Fibroblast of the aortic adventitia (primary cell): ENCODE measurements at regions not wholly inside any gene's neighbourhood (a gene's known extent, or its start where the extent isn't known, plus 50 kb on each side); places are given as distances from the start of the nearest gene placed in this dataset.

Source experiments
- DNase-seq: peaks from one replicate; pipeline ENCODE4 v3.0.0-alpha.2; 2010; ENCODE audit warnings: low read depth
- H3K4me3 ChIP-seq: 2 replicates; pipeline ENCODE4 v1.5.1; 2011; ENCODE audit warnings: low read depth, mild to moderate bottlenecking, control low read depth, low read length, moderate library complexity
- TF ChIP-seq, protein P1 (sequence below): IDR thresholded peaks from 2 replicates; pipeline ENCODE4 v1.5.1; 2011; ENCODE audit warnings: mild to moderate bottlenecking, low read length, control low read depth, inconsistent platforms; ENCODE audit not compliant: insufficient read depth

DNA sequence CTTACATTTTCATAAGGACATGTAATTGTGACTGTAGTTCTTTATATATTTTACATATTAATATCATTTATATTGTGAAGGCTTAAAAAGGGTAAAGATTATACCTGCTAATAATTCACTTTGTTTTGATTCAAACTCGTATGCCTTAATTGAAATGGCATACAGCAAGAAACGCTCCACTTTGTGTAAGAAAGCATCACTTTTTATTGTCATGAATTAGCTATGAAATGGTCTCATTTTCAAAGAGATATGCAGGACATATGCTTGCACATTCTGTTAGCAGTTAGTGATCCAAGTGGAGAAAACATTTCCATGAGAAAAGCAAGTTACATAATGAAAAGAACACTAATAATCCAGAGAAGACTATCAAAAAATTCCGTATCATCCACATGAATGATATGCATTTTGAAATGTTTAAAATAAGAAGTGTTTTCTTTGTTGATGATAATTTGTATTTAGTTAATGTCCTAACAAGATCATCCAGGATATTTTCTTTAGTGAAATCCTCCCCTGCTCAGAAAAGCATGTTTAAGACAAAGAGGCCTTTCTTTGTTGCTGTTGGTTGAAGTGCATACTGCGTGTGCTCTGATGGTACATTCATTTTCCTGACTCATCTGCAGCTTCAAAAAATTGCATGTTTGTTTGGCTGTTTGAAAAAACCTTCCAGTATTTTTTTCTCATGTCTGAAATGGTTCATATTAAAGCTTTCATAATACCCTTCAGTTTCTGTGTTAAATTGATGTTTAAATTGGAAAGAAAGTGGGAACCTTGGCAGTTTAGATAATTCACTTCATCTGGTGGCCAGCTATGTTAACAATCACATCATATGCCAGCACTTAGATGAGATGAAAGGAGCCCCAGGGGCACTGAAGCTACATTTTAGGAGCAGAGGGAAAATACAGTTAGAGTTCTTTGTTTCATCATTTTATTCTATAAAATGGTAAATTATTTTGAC is 242.2 kb downstream of the CSNK1G3 start:
- H3K4me3 ChIP-seq: no peak overlapping the region
- TF ChIP-seq, protein P1, sequence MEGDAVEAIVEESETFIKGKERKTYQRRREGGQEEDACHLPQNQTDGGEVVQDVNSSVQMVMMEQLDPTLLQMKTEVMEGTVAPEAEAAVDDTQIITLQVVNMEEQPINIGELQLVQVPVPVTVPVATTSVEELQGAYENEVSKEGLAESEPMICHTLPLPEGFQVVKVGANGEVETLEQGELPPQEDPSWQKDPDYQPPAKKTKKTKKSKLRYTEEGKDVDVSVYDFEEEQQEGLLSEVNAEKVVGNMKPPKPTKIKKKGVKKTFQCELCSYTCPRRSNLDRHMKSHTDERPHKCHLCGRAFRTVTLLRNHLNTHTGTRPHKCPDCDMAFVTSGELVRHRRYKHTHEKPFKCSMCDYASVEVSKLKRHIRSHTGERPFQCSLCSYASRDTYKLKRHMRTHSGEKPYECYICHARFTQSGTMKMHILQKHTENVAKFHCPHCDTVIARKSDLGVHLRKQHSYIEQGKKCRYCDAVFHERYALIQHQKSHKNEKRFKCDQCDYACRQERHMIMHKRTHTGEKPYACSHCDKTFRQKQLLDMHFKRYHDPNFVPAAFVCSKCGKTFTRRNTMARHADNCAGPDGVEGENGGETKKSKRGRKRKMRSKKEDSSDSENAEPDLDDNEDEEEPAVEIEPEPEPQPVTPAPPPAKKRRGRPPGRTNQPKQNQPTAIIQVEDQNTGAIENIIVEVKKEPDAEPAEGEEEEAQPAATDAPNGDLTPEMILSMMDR: no peak
- peak; percentile 65 for DNase-seq

DNA sequence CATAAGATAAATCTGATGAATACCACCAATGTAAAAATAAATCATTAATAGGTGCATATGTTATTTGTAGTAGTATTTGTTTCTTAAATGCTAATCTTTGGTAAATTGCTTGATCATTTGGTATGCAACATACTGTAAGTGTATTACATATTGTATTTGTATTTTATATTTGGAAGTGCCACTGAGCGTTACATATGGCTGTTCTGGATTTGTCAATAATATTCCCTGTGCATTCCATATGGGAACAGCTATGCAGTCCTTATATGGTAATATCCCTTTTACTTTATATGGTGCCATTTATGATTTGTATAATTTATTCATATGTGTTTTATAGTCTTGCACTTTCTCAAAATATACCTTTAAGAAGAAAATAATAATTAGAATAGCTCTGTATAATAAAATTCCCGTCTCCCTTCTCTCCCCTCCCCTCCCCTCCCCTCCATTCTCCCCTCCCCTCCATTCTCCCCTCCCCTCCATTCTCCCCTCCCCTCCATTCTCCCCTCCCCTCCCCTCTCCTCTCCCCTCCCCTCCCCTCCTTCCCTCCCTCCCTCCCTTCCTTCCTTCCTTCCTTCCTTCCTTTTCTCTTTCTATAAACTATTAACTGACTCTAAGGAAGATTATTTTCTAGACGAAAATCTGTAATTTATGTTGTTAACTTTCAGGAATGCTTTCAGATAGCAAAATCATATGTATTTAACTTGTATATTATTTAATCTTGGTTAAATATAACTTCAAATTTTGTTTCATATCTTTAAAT is 241.4 kb downstream of the CSNK1G3 start:
- no peak for DNase-seq
- no peak overlapping the region for H3K4me3 ChIP-seq
- TF ChIP-seq, protein P1: no peak

DNA sequence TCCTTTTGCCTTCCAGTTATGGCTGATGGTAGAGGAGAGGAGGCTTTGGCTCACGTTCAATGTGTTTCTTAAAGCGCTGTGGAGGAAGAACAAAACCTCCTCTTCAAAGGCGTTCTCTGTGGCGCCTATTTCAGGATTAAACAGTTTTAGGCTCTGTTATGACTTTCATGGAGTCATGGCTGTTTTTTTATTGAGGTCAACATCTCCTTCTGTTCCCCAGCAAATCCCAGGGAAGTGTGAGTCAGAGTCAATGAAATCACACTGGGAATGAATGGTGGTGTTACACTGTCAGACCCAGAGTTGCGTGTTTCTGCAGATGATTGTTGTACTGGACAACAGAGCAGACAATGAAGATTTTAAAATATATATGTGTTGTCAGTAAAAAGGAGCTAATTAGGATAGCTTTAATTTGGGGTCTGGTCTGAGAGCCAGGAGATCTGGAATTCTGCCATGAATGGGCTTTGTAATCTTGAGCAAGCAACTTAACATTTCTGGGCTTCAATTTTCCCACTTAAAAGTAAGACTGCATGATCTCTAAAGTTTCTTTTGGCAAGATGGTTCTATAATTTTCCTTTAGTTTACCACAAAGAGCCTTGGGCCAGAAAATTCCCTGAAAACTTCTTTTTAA is 240.7 kb downstream of the CSNK1G3 start:
- H3K4me3 ChIP-seq: no peak overlapping the region
- TF ChIP-seq, protein P1: no peak
- peak; percentile 94 for DNase-seq

DNA sequence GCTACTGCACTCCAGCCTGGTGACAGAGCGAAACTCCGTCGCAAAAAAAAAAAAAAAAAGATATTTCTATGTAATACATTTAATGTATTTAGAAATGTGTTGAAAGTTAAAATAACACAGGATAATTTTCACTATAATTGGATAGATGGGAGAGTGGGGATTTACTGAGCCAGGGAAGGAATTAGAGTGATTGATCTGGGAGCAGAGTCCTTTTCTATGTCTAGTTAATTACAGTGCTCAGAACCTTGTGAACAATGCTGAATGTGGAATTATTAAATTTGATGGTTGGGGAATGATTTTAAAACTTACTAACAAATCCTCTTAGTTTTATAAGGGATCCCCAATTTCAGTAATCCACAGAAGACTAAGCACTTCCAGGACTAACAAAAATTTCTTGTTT is 239.7 kb downstream of the CSNK1G3 start:
- TF ChIP-seq, protein P1: no peak
- no peak overlapping the region for H3K4me3 ChIP-seq
- DNase-seq: no peak

DNA sequence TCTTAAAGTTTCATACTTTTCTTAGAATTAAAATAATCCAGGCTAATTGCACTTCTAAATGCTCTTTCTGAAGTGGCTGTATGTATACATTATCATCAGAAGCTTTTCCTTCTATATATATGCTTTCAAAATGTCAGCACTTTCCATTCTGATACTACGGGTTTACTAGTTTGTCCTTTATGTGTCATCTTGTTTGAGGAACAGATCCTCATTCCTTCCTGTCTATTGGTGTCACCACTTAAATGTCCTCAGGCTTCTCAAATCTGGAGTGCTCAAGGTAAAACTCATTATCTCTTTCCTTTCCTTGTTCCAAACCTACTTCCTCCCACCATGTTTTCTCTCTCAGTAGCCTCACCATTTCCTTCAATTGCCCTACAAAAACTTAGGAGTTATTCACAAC is 236.3 kb downstream of the CSNK1G3 start:
- DNase-seq: no peak
- TF ChIP-seq, protein P1: no peak

DNA sequence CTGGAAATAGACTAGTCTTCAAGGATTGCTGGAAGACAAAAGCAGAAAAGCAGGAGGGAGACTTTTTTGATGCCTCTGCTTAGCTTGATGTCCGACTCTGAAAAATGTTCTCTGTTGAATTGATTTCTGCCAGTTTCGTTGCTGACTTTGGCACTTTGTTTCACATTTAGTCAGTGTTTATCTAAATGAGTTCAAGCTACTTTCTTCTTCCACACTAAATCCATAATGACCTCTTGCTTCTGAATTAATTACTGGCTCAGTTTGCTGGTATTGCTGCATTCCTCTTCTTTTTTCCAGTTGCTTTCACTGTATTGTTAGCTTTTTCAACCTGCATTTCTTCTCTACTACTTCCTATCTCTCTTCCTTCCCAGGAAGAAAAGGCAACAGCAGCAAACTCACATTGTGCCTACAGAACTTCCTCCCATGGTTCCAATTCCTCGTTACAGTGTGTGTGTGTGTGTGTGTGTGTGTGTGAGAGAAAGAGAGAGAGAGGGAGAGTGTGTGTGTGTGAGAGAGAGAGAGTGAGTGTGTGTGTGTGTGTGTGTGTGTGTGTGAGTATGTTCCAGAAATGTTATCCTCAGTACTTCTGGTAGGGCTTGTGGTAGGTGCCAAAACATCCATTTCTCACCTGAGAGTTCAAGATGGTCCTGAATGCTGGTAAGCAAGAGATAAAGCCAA is 234.8 kb downstream of the CSNK1G3 start:
- TF ChIP-seq, protein P1: no peak
- no peak overlapping the region for H3K4me3 ChIP-seq
- DNase-seq: peak; percentile 2

More for the DNA sequence above, 236.3 kb downstream of the CSNK1G3 start:
- no peak overlapping the region for H3K4me3 ChIP-seq
